Ishikawa (cell line): ENCODE measurements at regions not wholly inside any gene's neighbourhood (a gene's known extent, or its start where the extent isn't known, plus 50 kb on each side); places are given as distances from the start of the nearest gene placed in this dataset.

Experiments used
- CEBPB ChIP-seq: IDR thresholded peaks from 2 replicates; pipeline ENCODE4 v1.6.1; 2012
- CREB1 ChIP-seq: IDR thresholded peaks from 2 replicates; pipeline ENCODE4 v1.6.1; 2012; ENCODE audit warnings: low read depth
- EGR1 ChIP-seq: IDR thresholded peaks from 2 replicates; pipeline ENCODE4 v1.6.1; 2012
- EP300 ChIP-seq: IDR thresholded peaks from 2 replicates; pipeline ENCODE4 v1.6.1; 2012; ENCODE audit warnings: borderline replicate concordance
- FOXM1 ChIP-seq: IDR thresholded peaks from 2 replicates; pipeline ENCODE4 v1.6.1; 2012; ENCODE audit warnings: low read depth, borderline replicate concordance
- NFIC ChIP-seq: IDR thresholded peaks from 2 replicates; pipeline ENCODE4 v1.6.1; 2012
- RAD21 ChIP-seq: IDR thresholded peaks from 2 replicates; pipeline ENCODE4 v1.6.1; 2012; ENCODE audit warnings: low read depth
- TAF1 ChIP-seq: IDR thresholded peaks from 2 replicates; pipeline ENCODE4 v1.6.1; 2012; ENCODE audit warnings: low read depth, mild to moderate bottlenecking
- TCF12 ChIP-seq: IDR thresholded peaks from 2 replicates; pipeline ENCODE4 v1.6.1; 2012; ENCODE audit warnings: low read depth
- TEAD4 ChIP-seq: IDR thresholded peaks from 2 replicates; pipeline ENCODE4 v1.6.1; 2012
- YY1 ChIP-seq: IDR thresholded peaks from 2 replicates; pipeline ENCODE4 v1.6.1; 2012; ENCODE audit warnings: low read depth
- ZBTB7A ChIP-seq: IDR thresholded peaks from 2 replicates; pipeline ENCODE4 v1.6.1; 2012; ENCODE audit warnings: low read depth
- TF ChIP-seq, protein P1 (sequence below): IDR thresholded peaks from 2 replicates; pipeline ENCODE4 v1.6.1; 2012
- TF ChIP-seq, protein P2 (sequence below): IDR thresholded peaks from 2 replicates; pipeline ENCODE4 v1.6.1; 2012; ENCODE audit warnings: low read depth, mild to moderate bottlenecking
- TF ChIP-seq, protein P3 (sequence below): IDR thresholded peaks from 2 replicates; pipeline ENCODE4 v1.6.1; 2012

- no peak for TF ChIP-seq EP300
- no peak for TF ChIP-seq TCF12
- TF ChIP-seq FOXM1: no peak
These were observed 280.3 kb downstream of the DRD1 start for GRCh38 chr5:175163586-175164275.

DNA sequence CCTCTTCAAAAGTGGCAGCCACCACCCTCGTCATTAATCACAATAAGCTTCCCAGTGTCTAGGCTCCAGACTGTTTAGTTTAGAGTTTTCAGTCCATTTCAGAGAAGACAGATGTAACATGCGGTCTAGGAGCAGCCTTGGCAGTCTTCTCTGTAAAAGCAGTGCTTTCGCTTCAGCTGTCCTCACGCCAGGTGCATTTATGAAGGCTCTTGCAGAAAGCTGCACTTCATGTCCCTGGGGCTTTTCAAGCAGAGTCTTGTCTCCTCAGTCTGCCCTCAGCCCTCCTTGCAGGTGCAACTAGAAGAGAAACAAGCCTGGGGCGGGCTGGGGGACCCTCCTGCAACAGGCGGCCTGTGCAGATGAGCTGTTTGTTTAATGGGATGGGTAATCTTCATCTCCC lies 281.9 kb downstream of the DRD1 start:
- TF ChIP-seq, protein P1, sequence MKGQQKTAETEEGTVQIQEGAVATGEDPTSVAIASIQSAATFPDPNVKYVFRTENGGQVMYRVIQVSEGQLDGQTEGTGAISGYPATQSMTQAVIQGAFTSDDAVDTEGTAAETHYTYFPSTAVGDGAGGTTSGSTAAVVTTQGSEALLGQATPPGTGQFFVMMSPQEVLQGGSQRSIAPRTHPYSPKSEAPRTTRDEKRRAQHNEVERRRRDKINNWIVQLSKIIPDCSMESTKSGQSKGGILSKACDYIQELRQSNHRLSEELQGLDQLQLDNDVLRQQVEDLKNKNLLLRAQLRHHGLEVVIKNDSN: no peak
- TF ChIP-seq, protein P2, sequence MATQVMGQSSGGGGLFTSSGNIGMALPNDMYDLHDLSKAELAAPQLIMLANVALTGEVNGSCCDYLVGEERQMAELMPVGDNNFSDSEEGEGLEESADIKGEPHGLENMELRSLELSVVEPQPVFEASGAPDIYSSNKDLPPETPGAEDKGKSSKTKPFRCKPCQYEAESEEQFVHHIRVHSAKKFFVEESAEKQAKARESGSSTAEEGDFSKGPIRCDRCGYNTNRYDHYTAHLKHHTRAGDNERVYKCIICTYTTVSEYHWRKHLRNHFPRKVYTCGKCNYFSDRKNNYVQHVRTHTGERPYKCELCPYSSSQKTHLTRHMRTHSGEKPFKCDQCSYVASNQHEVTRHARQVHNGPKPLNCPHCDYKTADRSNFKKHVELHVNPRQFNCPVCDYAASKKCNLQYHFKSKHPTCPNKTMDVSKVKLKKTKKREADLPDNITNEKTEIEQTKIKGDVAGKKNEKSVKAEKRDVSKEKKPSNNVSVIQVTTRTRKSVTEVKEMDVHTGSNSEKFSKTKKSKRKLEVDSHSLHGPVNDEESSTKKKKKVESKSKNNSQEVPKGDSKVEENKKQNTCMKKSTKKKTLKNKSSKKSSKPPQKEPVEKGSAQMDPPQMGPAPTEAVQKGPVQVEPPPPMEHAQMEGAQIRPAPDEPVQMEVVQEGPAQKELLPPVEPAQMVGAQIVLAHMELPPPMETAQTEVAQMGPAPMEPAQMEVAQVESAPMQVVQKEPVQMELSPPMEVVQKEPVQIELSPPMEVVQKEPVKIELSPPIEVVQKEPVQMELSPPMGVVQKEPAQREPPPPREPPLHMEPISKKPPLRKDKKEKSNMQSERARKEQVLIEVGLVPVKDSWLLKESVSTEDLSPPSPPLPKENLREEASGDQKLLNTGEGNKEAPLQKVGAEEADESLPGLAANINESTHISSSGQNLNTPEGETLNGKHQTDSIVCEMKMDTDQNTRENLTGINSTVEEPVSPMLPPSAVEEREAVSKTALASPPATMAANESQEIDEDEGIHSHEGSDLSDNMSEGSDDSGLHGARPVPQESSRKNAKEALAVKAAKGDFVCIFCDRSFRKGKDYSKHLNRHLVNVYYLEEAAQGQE: no peak
- no peak for TF ChIP-seq YY1
- TF ChIP-seq CREB1: no peak
- no peak for TF ChIP-seq TCF12
- no peak for TF ChIP-seq EGR1
- TF ChIP-seq EP300: no peak
- TF ChIP-seq TEAD4: no peak
- TF ChIP-seq FOXM1: no peak
- TF ChIP-seq CEBPB: no peak
- TF ChIP-seq, protein P3, sequence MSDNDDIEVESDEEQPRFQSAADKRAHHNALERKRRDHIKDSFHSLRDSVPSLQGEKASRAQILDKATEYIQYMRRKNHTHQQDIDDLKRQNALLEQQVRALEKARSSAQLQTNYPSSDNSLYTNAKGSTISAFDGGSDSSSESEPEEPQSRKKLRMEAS: no peak
- TF ChIP-seq NFIC: no peak
- no peak for TF ChIP-seq RAD21
- no peak for TF ChIP-seq TAF1
- TF ChIP-seq ZBTB7A: no peak

DNA sequence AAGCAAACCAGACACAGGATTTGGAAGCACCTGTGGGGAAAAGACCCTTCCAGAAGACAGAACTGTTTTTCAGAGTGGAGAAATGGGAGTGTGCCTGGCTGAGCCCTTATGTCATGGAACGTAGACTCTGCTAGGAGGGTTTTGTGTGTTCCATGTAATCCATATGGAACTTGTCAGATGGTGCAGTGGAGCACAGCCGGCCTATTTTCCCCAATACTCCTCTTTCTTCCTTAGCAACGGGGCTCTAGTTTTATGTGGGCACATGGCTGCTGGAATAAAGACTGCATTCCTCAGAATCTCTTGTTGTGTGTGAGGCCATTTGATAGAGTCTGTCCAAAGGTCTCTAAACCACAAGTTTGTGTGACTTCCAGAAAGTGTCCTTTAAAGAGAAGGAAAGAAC lies 284.0 kb downstream of the DRD1 start:
- TF ChIP-seq TCF12: no peak
- no peak for TF ChIP-seq RAD21
- no peak for TF ChIP-seq EP300
- no peak for TF ChIP-seq FOXM1
- TF ChIP-seq, protein P2: no peak
- no peak for TF ChIP-seq NFIC
- TF ChIP-seq YY1: no peak
- TF ChIP-seq, protein P1: no peak
- TF ChIP-seq TEAD4: no peak
- TF ChIP-seq ZBTB7A: no peak
- TF ChIP-seq CREB1: no peak
- TF ChIP-seq TAF1: no peak
- no peak for TF ChIP-seq EGR1

DNA sequence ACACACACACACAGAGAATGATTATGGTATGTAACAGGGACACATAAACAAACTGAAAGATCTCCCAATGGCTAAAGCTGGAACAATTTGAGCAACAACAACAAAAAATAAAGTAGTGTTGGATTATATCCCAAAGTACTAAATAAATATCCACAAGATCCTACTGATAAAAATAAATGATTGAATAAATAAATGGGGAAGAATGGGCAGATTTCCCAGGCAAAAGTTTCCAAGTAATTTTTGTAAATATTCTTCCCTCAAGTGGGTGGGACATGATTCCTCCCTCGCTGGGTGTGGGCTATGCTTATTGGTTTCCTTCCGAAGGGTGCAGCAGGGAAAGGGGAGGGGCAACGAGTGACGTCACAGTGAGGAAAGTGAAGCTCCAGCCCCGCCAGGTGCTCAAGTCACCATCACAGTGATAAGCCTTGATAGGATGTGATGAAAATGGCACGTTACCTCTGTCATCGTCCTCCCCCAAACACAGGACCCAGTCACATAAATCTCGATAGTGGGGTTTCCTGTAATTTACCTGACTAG lies 295.3 kb downstream of the DRD1 start:
- TF ChIP-seq RAD21: no peak
- no peak for TF ChIP-seq TCF12
- TF ChIP-seq EP300: no peak
- TF ChIP-seq FOXM1: no peak
- TF ChIP-seq EGR1: no peak
- TF ChIP-seq, protein P2: no peak
- no peak for TF ChIP-seq TEAD4
- TF ChIP-seq CEBPB: no peak
- TF ChIP-seq, protein P1: no peak
- TF ChIP-seq TAF1: no peak
- TF ChIP-seq, protein P3: no peak
- TF ChIP-seq ZBTB7A: no peak
- TF ChIP-seq NFIC: no peak
- no peak for TF ChIP-seq CREB1
- no peak for TF ChIP-seq YY1
